Fibroblast of skin of left quadriceps (primary cell): ENCODE measurements at regions not wholly inside any gene's neighbourhood (a gene's known extent, or its start where the extent isn't known, plus 50 kb on each side); places are given as distances from the start of the nearest gene placed in this dataset.
A peak's percentile ranks its signal among the peaks of the same experiment; 100 is the strongest.

Source experiments
- DNase-seq, 2 experiments: peaks; one replicate each; pipeline ENCODE4 v3.0.0-alpha.2; 2013; ENCODE audit warnings: low read depth in 2 of 2

GRCh38 chr9:113740508-113741500, 135.3 kb upstream of the ZNF618 start:
- peak; percentile 72 to 77 for DNase-seq

- DNase-seq: peak in 1 of 2 experiments; percentile 6
Measured at GRCh38 chr9:113741886-113742854, 133.9 kb upstream of the ZNF618 start.

- no peak for DNase-seq
Measured at GRCh38 chr9:113742878-113743277, 133.2 kb upstream of the ZNF618 start.

- no peak for DNase-seq
Measured at GRCh38 chr9:113746486-113746885, 129.6 kb upstream of the ZNF618 start.

GRCh38 chr9:113748135-113748534, 128.0 kb upstream of the ZNF618 start:
- DNase-seq: no peak

- no peak for DNase-seq
Measured at GRCh38 chr9:113753398-113754119, 122.5 kb upstream of the ZNF618 start.

- no peak for DNase-seq
Measured at GRCh38 chr9:113754739-113755138, 121.4 kb upstream of the ZNF618 start.

GRCh38 chr9:113755433-113755832, 120.7 kb upstream of the ZNF618 start:
- no peak for DNase-seq

- no peak for DNase-seq
Measured at GRCh38 chr9:113756476-113757192, 119.5 kb upstream of the ZNF618 start.

GRCh38 chr9:113763429-113763828, 112.7 kb upstream of the ZNF618 start:
- DNase-seq: no peak

GRCh38 chr9:113764572-113764971, 111.5 kb upstream of the ZNF618 start:
- no peak for DNase-seq

- no peak for DNase-seq
Measured at GRCh38 chr9:113769412-113769811, 106.7 kb upstream of the ZNF618 start.

GRCh38 chr9:113770396-113770795, 105.7 kb upstream of the ZNF618 start:
- DNase-seq: no peak

- DNase-seq: no peak
Measured at GRCh38 chr9:113771199-113771598, 104.9 kb upstream of the ZNF618 start.

GRCh38 chr9:113772121-113772810, 103.8 kb upstream of the ZNF618 start:
- peak; percentile 24 to 44 for DNase-seq

GRCh38 chr9:113774963-113775362, 101.1 kb upstream of the ZNF618 start:
- no peak for DNase-seq

GRCh38 chr9:113775749-113776148, 100.4 kb upstream of the ZNF618 start:
- DNase-seq: no peak

GRCh38 chr9:113776194-113776593, 99.9 kb upstream of the ZNF618 start:
- no peak for DNase-seq

- DNase-seq: no peak
Measured at GRCh38 chr9:113781381-113781780, 94.7 kb upstream of the ZNF618 start.

GRCh38 chr9:113781896-113782295, 94.2 kb upstream of the ZNF618 start:
- DNase-seq: no peak
